Endothelial cell (in vitro differentiated cells): ENCODE measurements at regions not wholly inside any gene's neighbourhood (a gene's known extent, or its start where the extent isn't known, plus 50 kb on each side); places are given as distances from the start of the nearest gene placed in this dataset.

Experiments used
- DNase-seq: peaks from one replicate; pipeline ENCODE4 v3.0.0; 2021; ENCODE audit warnings: low spot score
- H3K27ac Mint-ChIP-seq: one replicate; pipeline ENCODE4 v1.8.0; 2021; ENCODE audit warnings: mixed read lengths, inconsistent platforms; ENCODE audit not compliant: unreplicated experiment
- H3K27me3 Mint-ChIP-seq: one replicate; pipeline ENCODE4 v1.8.0; 2021; ENCODE audit warnings: mild to moderate bottlenecking, moderate library complexity, mixed read lengths, inconsistent platforms; ENCODE audit not compliant: unreplicated experiment
- H3K36me3 Mint-ChIP-seq: one replicate; pipeline ENCODE4 v1.8.0; 2021; ENCODE audit warnings: mild to moderate bottlenecking, low read depth, mixed read lengths, inconsistent platforms; ENCODE audit not compliant: unreplicated experiment
- H3K4me1 Mint-ChIP-seq: one replicate; pipeline ENCODE4 v1.8.0; 2021; ENCODE audit warnings: mild to moderate bottlenecking, mixed read lengths, inconsistent platforms; ENCODE audit not compliant: unreplicated experiment
- H3K4me3 Mint-ChIP-seq: one replicate; pipeline ENCODE4 v1.8.0; 2021; ENCODE audit warnings: mild to moderate bottlenecking, mixed read lengths, inconsistent platforms; ENCODE audit not compliant: unreplicated experiment
- H3K9me3 Mint-ChIP-seq: one replicate; pipeline ENCODE4 v1.8.0; 2021; ENCODE audit warnings: mixed read lengths, inconsistent platforms; ENCODE audit not compliant: unreplicated experiment
- TF ChIP-seq, protein P1 (sequence below): fragments of 200-600 bp; sonication (generic); IDR thresholded peaks from one replicate; pipeline ENCODE4 v1.5.0; 2021; ENCODE audit warnings: antibody characterized with exemption; ENCODE audit not compliant: unreplicated experiment

DNA sequence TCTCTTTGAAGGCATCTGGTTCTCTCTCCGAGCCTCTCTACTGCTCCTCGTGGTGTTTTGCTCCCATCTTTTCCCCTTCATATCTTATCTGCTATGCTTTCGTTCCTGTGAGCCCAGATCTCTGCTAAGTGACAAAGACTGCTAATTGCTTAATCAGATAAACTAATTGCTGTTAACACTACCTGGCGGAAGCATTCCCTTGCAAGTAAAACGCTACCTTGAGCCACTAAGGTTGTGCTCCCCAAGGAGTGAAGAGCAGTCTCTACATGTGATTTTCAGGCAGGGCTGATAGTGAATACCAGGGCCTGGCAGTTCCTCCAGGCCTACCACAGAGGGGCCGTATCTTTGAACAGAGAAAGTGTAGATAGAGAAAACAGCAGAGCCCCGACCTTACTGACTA, 244.0 kb upstream of the GATB start:
- Mint-ChIP-seq H3K9me3 (no peaks in the 10 kb centered on the region), H3K27ac (no peak overlapping the region), H3K4me1 (peaks cover 19% of the 10 kb centered on the region), H3K36me3 (no peaks in the 10 kb centered on the region), H3K4me3 (no peak overlapping the region), H3K27me3 (peaks cover 2% of the 10 kb centered on the region)
- DNase-seq, result no peak
- TF ChIP-seq, protein P1, sequence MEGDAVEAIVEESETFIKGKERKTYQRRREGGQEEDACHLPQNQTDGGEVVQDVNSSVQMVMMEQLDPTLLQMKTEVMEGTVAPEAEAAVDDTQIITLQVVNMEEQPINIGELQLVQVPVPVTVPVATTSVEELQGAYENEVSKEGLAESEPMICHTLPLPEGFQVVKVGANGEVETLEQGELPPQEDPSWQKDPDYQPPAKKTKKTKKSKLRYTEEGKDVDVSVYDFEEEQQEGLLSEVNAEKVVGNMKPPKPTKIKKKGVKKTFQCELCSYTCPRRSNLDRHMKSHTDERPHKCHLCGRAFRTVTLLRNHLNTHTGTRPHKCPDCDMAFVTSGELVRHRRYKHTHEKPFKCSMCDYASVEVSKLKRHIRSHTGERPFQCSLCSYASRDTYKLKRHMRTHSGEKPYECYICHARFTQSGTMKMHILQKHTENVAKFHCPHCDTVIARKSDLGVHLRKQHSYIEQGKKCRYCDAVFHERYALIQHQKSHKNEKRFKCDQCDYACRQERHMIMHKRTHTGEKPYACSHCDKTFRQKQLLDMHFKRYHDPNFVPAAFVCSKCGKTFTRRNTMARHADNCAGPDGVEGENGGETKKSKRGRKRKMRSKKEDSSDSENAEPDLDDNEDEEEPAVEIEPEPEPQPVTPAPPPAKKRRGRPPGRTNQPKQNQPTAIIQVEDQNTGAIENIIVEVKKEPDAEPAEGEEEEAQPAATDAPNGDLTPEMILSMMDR, result no peak

DNA sequence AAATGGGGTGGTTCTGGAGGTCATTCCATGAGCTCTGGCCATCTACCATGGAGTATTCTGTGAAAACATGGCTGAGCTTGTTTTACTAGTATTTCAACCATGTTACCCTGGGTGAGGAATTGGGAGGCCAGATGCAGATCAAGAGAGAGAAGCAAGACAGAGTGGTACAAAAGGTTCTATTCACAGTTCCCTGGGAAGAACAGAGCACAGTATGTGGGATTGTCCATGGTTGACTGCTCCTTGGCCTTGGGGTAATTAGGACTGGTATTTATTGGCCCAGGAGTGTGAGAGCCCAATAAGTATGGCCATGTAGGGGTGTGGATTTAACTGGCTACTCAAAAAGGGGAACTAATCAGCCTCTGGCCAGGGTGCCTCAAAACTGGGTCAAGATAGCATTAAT, 239.7 kb upstream of the GATB start:
- H3K27ac Mint-ChIP-seq, result no peak overlapping the region
- TF ChIP-seq, protein P1, result no peak
- DNase-seq, result no peak
- H3K4me3 Mint-ChIP-seq, result no peak overlapping the region
- H3K27me3 Mint-ChIP-seq, result peaks cover 2% of the 10 kb centered on the region
- no peaks in the 10 kb centered on the region for H3K4me1 Mint-ChIP-seq
- H3K36me3 Mint-ChIP-seq, result no peaks in the 10 kb centered on the region
- no peaks in the 10 kb centered on the region for H3K9me3 Mint-ChIP-seq

DNA sequence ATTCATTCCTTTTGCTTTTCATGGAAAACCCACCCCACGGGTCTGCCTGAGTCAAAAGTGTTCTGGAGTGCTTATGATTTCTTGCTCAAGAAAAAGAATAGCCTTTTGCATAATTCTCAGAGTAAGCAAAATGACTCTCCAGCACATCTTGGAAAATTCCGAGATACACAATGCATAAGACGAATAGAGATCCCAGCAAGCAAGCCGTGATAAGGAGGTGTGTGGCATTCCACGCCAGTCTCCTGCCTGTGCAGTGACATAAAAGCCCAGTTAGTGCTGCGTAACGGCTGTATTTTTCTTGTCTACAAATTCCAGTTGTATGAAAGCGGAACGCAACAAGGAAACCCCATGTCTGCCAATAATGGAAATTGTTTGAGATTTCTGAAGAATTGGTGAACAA, 237.9 kb upstream of the GATB start:
- TF ChIP-seq, protein P1, result no peak
- H3K9me3 Mint-ChIP-seq, result no peaks in the 10 kb centered on the region
- DNase-seq, result no peak
- H3K4me1 Mint-ChIP-seq, result no peaks in the 10 kb centered on the region
- no peak overlapping the region for H3K4me3 Mint-ChIP-seq
- H3K36me3 Mint-ChIP-seq, result no peaks in the 10 kb centered on the region
- H3K27ac Mint-ChIP-seq, result no peak overlapping the region
- H3K27me3 Mint-ChIP-seq, result peaks cover 2% of the 10 kb centered on the region

DNA sequence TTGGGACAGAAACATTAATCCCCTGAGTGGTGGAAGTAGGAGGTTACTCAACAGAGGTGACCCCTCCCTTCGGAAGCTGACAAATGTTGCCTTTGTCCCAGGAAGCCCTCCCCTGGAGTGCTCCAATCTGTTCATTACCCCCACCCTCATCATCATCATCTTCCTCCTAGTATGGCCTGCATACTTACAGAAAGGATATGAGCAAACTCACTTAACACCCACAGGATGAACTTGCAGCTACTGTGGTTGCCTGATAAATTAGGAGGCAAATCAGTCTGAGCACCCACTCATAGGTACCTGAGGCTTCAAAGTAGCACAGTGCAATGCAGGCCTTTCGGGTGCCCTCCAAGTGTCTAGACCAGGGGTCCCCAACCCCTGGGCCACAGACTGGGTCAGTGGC, 236.7 kb upstream of the GATB start:
- TF ChIP-seq, protein P1, result no peak

DNA sequence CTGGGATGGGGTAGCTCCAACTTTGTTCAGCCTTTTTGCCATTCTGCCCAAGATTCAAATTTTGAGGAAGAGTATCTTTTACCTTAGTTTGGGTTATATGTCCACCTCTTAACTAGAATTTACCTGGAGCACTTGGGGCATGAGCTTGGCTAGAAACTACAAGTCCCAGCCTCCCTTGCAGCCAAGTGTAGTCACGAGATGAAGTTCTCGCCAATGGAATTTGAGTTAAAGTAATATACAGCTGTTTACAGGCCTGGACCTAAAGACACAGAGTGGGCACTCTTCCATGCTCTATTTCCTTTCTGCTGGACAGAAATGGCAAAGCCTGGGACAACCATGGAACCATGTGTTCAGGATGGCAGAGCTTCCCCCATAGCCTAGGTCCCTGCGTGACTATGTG, 233.6 kb upstream of the GATB start:
- Mint-ChIP-seq H3K4me1 (no peaks in the 10 kb centered on the region), H3K36me3 (no peaks in the 10 kb centered on the region), H3K9me3 (no peaks in the 10 kb centered on the region), H3K27ac (no peak overlapping the region), H3K27me3 (peaks cover 2% of the 10 kb centered on the region), H3K4me3 (no peak overlapping the region)
- DNase-seq, result no peak
- TF ChIP-seq, protein P1, result no peak

More for the DNA sequence above, 236.7 kb upstream of the GATB start:
- DNase-seq, result no peak
- no peak overlapping the region for H3K4me3 Mint-ChIP-seq
- H3K36me3 Mint-ChIP-seq, result no peaks in the 10 kb centered on the region
- H3K27ac Mint-ChIP-seq, result no peak overlapping the region
- no peaks in the 10 kb centered on the region for H3K9me3 Mint-ChIP-seq
- H3K27me3 Mint-ChIP-seq, result peaks cover 2% of the 10 kb centered on the region
- no peaks in the 10 kb centered on the region for H3K4me1 Mint-ChIP-seq
